Esophagus squamous epithelium (tissue), 5 donors: ENCODE measurements at regions not wholly inside any gene's neighbourhood (a gene's known extent, or its start where the extent isn't known, plus 50 kb on each side); places are given as distances from the start of the nearest gene placed in this dataset.

Experiments
- DNase-seq: peaks from one replicate; lab custom pipeline; 2025; lab: John Stamatoyannopoulos, UW
- H3K27ac ChIP-seq, 4 donors: fragments of 200-600 bp; sonication (generic); one replicate each; pipeline ENCODE4 v1.5.1; 2016 to 2019; ENCODE audit warnings: mild to moderate bottlenecking in 1 of 4
- H3K27me3 ChIP-seq, 4 donors: fragments of 200-600 bp; sonication (generic); 1 replicate in 3 of 4; 2 replicates in 1 of 4; pipeline versions ENCODE4 v1.5.1 to v1.6.0; 2017 to 2021; ENCODE audit warnings: antibody characterized with exemption in 1 of 4
- H3K36me3 ChIP-seq, 3 donors: fragments of 200-600 bp; sonication (generic); one replicate each; pipeline ENCODE4 v1.5.1; 2016 to 2019
- H3K4me1 ChIP-seq, 3 donors: fragments of 200-600 bp; sonication (generic); one replicate each; pipeline ENCODE4 v1.5.1; 2017 to 2019
- H3K4me3 ChIP-seq, 4 donors: fragments of 200-600 bp; sonication (generic); 1 replicate in 3 of 4; 2 replicates in 1 of 4; pipeline ENCODE4 v1.5.1; 2016 to 2019; ENCODE audit warnings: mild to moderate bottlenecking in 2 of 4, moderate library complexity in 1 of 4
- H3K9me3 ChIP-seq, 3 donors: fragments of 200-600 bp; sonication (generic); one replicate each; pipeline ENCODE4 v1.5.1; 2016 to 2019
- POLR2A ChIP-seq, 4 donors: fragments of 450-650 bp; IDR thresholded peaks; one replicate each; pipeline ENCODE4 v1.6.1; 2017; ENCODE audit warnings: antibody characterized with exemption in 4 of 4, mild to moderate bottlenecking in 4 of 4, moderate library complexity in 3 of 4
- WGBS, 2 donors: methylation state at CpG; one replicate each; pipeline ENCODE4 v1.1.5; 2018; 5-methylcytosine and 5-hydroxymethylcytosine counted together
- intact Hi-C: fragments of 100-400 bp; cut with DNase I; formaldehyde crosslinking; loops from one replicate; pipeline ENCODE4 v1.15.0; 2022
- TF ChIP-seq, protein P1 (sequence below), 6 experiments: fragments of 450-650 bp in 4 of 6; fragments of 200-600 bp in 2 of 6; sonication (generic) in 2 of 6; IDR thresholded peaks; one replicate each; pipeline ENCODE4 v1.5.1; 2016 to 2019; ENCODE audit warnings: antibody characterized with exemption in 6 of 6, mild to moderate bottlenecking in 4 of 6, moderate library complexity in 4 of 6
- donor health status: DM: yes; HTN: yes; CAD: no.

DNA sequence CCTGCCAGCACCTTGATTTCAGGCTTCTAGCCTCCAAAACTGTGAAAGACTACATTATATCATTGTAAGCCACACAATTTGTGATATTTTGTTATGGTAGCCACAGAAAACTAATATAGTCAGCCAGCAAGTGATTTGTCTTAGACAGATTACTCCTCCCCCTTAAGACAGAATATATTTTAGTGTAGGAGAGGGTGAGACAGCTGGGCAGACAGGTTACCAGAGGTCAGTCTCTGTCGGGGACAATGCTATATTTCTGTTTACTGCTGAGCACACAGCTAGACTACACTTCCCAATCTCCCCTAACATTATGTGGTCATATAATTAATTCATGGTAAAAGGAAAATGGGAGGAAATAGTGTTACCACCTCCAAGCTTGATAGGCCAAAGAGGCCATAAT lies 185.8 kb upstream of the PIK3C3 start:
- no peak overlapping the region for H3K27ac ChIP-seq
- no peak for DNase-seq
- no peaks in the 10 kb centered on the region for H3K4me1 ChIP-seq
- H3K36me3 ChIP-seq: no peaks in the 10 kb centered on the region
- 38 to 60% methylated on average over 1 of the region's 1 CpG for WGBS, 2 donors
- H3K27me3 ChIP-seq: no peaks in the 10 kb centered on the region
- no peaks in the 10 kb centered on the region for H3K9me3 ChIP-seq
- no peak for TF ChIP-seq POLR2A (IDR thresholded peaks at IDR 0.05)
- TF ChIP-seq, protein P1, sequence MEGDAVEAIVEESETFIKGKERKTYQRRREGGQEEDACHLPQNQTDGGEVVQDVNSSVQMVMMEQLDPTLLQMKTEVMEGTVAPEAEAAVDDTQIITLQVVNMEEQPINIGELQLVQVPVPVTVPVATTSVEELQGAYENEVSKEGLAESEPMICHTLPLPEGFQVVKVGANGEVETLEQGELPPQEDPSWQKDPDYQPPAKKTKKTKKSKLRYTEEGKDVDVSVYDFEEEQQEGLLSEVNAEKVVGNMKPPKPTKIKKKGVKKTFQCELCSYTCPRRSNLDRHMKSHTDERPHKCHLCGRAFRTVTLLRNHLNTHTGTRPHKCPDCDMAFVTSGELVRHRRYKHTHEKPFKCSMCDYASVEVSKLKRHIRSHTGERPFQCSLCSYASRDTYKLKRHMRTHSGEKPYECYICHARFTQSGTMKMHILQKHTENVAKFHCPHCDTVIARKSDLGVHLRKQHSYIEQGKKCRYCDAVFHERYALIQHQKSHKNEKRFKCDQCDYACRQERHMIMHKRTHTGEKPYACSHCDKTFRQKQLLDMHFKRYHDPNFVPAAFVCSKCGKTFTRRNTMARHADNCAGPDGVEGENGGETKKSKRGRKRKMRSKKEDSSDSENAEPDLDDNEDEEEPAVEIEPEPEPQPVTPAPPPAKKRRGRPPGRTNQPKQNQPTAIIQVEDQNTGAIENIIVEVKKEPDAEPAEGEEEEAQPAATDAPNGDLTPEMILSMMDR (IDR thresholded peaks at IDR 0.05): no peak
- intact Hi-C loops: no loop called here
- no peak overlapping the region for H3K4me3 ChIP-seq

DNA sequence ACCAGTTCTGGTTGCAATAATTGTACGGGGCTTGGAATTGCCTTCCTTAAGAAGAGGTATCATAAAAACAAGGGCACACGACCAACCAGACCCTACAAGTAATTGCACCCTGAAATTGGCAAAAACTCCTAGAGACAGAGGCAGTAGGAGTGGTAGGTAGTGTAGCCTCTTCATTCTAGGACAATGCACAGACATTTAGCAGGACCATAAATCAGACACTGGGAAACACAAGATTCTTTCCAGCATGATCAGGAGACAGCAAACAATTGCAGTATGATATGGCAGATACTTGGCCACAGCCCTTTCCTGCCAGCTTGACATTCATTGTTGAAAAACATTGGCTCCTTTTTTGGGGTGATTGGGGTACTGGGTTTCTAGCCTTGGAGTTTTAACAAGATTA lies 186.6 kb upstream of the PIK3C3 start:
- H3K9me3 ChIP-seq: no peaks in the 10 kb centered on the region
- 69 to 76% methylated on average over 2 of the region's 2 CpGs for WGBS, 2 donors
- no peaks in the 10 kb centered on the region for H3K4me1 ChIP-seq
- H3K27me3 ChIP-seq: no peaks in the 10 kb centered on the region
- TF ChIP-seq POLR2A (IDR thresholded peaks at IDR 0.05): no peak
- TF ChIP-seq, protein P1 (IDR thresholded peaks at IDR 0.05): no peak
- H3K4me3 ChIP-seq: no peak overlapping the region
- intact Hi-C loops: no loop called here
- H3K36me3 ChIP-seq: no peaks in the 10 kb centered on the region
- no peak overlapping the region for H3K27ac ChIP-seq
- no peak for DNase-seq

DNA sequence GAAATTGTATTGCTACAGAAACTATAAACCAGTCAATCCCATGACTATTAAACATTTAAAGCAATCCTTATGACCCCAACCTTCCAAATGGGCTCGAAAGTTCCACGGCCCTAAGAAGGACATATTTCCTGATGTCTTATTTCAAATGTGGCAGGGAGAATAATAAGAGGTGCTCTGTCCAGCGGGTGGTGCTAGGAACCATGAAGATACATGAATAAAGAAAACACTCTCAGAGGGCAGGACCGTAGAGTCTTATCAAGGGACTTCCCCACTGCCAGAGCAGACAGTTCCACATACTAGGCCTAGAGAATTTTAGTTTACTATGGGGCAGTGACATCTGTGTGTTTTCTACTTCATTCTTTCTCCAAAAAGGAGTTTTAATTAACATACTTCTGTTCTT lies 187.1 kb upstream of the PIK3C3 start:
- 46 to 56% methylated on average over 4 of the region's 4 CpGs for WGBS, 2 donors
- Histone ChIP-seq H3K9me3 (no peaks in the 10 kb centered on the region), H3K4me3 (no peak overlapping the region), H3K27ac (no peak overlapping the region), H3K27me3 (no peaks in the 10 kb centered on the region), H3K36me3 (no peaks in the 10 kb centered on the region), H3K4me1 (no peaks in the 10 kb centered on the region)
- TF ChIP-seq, protein P1 (IDR thresholded peaks at IDR 0.05): no peak
- TF ChIP-seq POLR2A (IDR thresholded peaks at IDR 0.05): no peak
- DNase-seq: no peak
- intact Hi-C loops: no loop called here

DNA sequence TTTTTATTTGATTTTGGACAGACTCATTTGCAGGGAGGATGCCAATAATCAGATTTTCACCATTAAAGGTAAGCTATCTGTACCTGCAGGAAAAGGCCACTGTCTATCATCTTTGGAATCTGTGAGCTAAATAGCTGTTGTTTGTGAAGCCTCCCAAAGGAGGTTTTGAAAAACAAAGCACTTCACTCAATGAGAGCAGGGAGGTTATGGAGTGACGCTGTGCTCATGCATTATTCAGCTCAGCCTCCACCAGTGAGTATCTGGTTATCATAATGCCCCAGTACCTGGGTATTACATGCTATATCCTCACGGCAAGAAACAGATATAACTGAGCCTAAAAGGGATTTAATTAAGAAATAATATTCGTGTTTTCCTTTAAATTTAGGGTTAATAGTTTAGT lies 189.6 kb upstream of the PIK3C3 start:
- Histone ChIP-seq H3K36me3 (no peaks in the 10 kb centered on the region), H3K4me1 (no peaks in the 10 kb centered on the region), H3K9me3 (no peaks in the 10 kb centered on the region), H3K27ac (no peak overlapping the region), H3K4me3 (no peak overlapping the region), H3K27me3 (no peaks in the 10 kb centered on the region)
- no peak for DNase-seq
- no peak for TF ChIP-seq POLR2A (IDR thresholded peaks at IDR 0.05)
- TF ChIP-seq, protein P1 (IDR thresholded peaks at IDR 0.05): no peak
- WGBS, 2 donors: 61 to 75% methylated on average over 3 of the region's 3 CpGs
- intact Hi-C loops: no loop called here

DNA sequence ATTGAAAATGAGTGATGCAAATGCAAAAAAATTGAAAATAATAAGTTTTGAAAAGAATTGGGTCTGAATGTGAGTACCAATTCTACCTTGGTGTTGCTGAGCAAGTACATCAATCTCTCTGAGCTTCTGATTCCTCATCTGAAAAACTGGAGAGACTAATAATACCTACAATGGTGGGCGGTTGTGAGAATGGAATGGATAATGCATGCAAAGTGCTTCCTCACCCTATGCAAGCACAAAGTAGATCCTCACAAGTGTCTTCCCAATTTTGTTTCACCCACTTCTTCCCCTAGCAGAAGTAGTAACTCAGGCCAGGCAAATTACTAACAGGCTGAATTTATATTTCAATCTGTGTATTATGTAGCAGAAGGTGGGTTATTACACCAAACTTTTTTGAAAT lies 191.7 kb upstream of the PIK3C3 start:
- intact Hi-C loops: no loop called here
- no peak for DNase-seq
- no peak for TF ChIP-seq POLR2A (IDR thresholded peaks at IDR 0.05)
- TF ChIP-seq, protein P1 (IDR thresholded peaks at IDR 0.05): no peak
- Histone ChIP-seq H3K36me3 (no peaks in the 10 kb centered on the region), H3K4me1 (no peaks in the 10 kb centered on the region), H3K4me3 (no peak overlapping the region), H3K27me3 (no peaks in the 10 kb centered on the region), H3K27ac (no peak overlapping the region), H3K9me3 (no peaks in the 10 kb centered on the region)
- WGBS, 2 donors: 82 to 85% methylated on average over 1 of the region's 1 CpG
